ENCODE measurements at regions not wholly inside any gene's neighbourhood (a gene's known extent, or its start where the extent isn't known, plus 50 kb on each side); places are given as distances from the start of the nearest gene placed in this dataset.

GRCh38 chr19:31501427-31502195 is 152.4 kb upstream of the TSHZ3 start:
- DNase-seq (ENCODE audit: low spot score) = no peak

- DNase-seq (ENCODE audit: low spot score) = no peak
These were observed 153.4 kb upstream of the TSHZ3 start for GRCh38 chr19:31502536-31503170.

- DNase-seq (ENCODE audit: low spot score) = no peak
These were observed 154.0 kb upstream of the TSHZ3 start for GRCh38 chr19:31503211-31503610.

DNA sequence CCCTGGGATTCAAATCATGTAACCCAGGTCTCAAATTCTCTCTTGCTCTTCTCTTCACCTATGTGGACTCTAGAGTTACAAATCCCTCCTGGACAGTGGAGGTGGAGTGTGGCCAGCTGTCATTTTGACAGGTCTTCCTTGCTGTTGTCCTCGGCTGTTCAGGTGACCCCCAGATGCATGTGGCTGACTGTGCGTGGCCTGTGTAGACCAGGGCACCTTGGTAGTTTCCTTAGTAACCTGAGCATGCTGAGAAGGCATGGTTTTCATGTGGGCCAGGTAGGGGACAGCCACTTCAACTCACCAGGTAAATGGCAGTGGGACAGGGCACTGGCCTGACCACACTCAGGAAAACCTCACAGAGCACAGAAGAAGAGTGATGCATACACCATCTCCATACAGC is 155.0 kb upstream of the TSHZ3 start:
- no peak for DNase-seq (ENCODE audit: low spot score)

DNA sequence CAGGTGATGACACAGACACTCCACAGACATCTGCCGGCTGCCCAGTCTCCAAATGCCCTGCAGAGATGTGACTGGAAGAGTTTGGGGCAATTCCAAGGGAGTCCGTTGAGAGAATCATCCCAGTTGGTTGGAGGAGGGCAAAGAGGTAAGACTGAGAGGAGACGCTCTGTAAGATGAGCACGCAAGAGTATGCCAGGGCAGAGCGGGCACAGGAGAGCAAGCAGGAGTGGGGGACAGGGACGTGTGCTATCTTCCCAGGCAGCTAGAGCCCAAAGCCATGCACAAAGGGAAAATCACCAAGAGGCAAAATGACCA is 156.3 kb upstream of the TSHZ3 start:
- no peak for DNase-seq (ENCODE audit: low spot score)

- no peak for DNase-seq (ENCODE audit: low spot score)
These were observed 156.9 kb upstream of the TSHZ3 start for GRCh38 chr19:31506102-31506501.

DNA sequence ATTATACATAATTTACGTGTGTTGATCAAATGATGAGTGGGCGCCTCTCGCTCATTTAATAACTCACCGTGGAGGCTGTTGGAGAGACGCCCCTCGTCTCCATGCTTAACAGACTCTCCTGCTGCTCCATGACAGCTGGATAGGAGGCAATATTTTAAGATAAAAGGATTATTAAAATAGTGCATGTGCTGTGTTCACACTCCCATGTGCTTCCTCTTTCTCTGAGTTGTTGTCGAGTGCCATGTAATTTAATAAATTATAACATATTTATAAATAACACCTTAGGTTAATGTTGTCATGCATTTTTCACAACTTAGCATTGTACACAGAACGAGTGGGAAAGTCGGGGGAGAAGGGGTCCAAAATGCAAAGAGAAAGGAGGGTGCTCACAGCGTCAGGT is 161.4 kb upstream of the TSHZ3 start:
- no peak for DNase-seq (ENCODE audit: low spot score)

GRCh38 chr19:31511098-31511497 is 161.9 kb upstream of the TSHZ3 start:
- no peak for DNase-seq (ENCODE audit: low spot score)

DNA sequence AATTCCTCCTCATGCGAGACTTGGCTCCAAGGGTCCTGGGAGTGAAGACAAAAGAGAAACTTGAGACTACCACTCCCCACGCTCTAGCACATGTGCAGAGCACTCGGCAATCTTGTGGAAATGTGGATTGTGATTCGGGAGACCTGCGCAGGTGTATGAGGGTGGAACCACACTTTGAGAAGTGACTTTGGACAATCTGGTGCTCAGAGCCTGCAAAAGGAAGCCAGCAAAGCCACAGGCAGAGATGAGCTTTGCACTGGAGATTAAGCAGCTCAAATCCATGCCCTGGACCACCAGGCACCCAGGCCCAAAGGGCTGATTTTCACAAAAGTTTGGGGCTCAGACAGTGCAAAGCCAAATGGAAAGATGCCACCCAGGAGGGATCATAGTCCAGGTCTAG is 162.5 kb upstream of the TSHZ3 start:
- DNase-seq (ENCODE audit: low spot score) = no peak

DNA sequence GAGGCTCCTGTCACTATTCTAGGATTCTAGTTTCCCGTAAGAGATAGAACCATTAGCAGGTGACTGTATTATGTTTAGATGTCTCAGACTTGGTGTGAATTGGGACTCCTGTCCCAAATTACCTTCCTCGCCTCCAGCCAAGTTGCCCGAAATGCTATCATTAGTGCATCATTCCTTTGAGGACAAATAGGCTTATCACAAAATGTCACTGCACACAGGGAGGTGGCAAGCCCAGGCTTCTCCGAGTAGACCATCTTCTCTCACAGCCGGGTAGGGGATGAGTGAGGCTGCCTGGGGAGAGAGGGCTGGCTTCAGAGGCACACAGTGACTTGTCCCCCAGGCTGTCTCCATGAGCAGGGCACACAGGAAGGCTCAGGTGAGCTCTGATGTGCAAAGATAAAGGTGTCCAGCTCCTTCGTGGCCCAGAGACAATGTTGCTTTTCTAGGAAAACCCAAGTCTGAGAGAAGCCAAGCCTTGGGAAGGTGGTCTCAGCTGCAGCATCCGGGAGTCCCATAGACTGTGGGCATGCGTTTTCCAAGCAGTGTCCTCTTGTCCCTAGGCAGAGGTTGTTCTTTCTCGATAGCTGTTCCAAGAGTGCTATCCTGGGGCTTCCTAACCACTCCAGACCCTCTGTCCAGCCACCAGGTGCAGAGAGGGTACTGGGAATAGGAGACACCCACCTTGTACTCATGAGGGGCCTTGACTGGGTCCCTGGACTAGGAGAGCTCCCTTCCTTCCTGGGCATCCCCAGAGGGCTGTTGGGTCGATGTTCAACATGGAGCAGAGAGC is 163.1 kb upstream of the TSHZ3 start:
- no peak for DNase-seq (ENCODE audit: low spot score)

DNA sequence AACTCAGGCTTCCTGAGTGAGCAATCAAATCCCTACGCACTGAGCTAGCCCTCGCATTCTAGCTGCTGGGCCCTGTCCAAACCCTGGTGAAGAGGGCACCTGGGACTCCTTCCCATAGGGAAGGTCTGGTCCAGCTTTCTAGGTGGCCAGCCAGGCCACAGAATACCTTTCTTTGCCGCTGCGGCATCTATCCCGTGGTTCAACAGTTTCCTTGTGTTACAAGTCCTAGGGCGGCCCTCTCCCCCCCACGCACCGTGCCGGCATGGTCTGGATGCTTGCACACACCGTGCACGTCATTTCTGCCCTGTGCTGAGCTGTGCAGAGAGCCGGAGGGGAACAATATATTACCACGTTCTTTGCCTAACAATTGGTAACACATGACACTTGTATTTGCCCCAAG is 164.6 kb upstream of the TSHZ3 start:
- DNase-seq (ENCODE audit: low spot score) = no peak

DNA sequence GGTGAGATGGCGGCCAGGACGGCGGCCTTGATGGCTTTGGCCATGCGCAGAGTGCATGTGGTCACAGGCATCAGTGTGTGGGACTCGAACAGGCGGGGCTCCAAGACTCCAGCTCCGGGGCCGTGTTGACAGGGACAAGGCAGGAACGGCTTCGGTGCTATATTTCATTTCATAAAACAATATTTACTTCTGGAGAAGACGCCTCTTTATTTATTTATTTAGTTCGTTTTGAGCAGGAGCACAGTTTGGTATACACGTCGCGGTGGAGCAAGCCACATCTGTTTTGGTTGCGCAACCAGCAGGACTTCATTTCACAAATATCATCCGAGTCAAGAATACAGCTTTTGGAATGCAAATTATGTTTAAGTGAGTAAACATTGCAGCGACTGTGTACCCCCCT is 166.7 kb upstream of the TSHZ3 start:
- DNase-seq (ENCODE audit: low spot score) = no peak

DNA sequence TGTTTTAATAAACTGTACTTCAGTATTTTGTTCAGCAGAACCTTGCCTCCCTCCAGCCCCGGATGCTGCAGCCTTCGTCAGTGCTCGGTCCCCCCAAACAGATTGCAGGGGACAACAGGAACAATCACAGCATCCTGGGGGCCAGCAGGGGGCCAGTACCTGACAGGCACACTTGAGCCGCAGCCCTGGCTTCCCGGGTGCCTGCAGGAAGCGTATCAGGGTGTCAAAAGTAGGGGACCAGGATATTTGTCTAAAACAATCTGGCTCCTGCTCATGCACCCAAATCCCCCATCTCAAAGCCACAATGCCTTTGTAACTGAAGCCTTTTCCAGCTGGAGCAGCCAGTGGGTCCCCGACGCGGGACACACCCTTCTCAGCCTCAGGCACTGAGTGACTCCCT is 167.5 kb upstream of the TSHZ3 start:
- no peak for DNase-seq (ENCODE audit: low spot score)

GRCh38 chr19:31517224-31518180 is 168.3 kb upstream of the TSHZ3 start:
- no peak for DNase-seq (ENCODE audit: low spot score)

DNA sequence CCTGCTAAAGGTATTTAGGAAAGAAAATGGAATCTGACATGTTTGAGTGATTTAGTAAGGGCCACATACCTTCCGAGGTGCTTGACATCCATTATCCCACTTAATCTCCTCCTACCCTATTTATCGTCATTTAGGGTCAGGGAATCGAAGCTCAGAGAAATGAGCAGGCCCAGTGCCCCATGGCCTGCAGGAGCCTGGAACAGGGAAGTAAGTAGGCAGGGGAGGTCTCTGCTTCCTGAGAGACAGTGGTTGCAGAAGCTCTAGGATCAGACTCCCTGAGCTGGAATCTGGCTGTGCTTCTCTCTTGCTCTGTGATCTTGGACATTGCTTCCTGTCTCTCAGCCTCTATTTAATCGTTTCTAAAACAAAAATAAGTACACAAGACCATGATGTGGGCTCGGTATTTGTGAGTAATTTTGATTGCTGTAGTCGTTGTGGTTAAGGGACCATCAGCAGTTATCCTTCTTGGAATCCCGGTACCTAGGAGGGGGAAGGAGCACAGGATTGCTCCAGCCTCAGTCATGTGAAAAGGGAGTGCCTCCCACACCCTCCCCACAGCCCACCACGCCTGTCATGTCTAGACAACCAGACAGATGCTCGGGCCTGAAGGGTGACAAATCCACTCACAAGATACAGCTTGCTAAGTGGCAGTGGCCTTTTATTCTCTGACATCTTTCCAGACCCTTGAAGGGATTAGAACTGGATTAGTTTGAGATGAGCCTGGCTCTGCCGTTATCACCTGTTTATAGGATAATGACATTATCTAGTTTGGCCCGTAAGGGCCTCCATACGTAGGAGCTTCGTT is 169.2 kb upstream of the TSHZ3 start:
- no peak for DNase-seq (ENCODE audit: low spot score)

DNA sequence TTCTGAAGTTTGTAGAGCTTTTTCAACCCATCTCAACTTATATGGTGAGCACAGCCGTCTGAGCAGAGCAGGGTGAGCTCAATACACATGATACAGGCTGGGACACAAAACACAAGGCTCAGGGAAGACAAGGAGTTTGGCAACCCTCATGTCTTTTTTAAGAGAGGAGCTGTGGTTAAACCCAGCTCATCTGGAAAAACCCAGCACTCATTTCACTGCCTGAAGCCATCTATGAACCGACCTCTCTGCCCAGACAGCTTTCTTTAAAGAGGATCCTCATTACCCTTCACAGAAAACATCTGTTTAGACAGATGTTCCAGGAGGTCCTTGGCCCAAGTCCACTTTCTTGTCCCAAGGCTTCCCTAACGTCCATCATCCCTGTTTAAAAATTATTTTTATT is 170.0 kb upstream of the TSHZ3 start:
- DNase-seq (ENCODE audit: low spot score) = no peak

GRCh38 chr19:31519908-31520307 is 170.7 kb upstream of the TSHZ3 start:
- DNase-seq (ENCODE audit: low spot score) = no peak

GRCh38 chr19:31520633-31521032 is 171.4 kb upstream of the TSHZ3 start:
- DNase-seq (ENCODE audit: low spot score) = no peak

- no peak for DNase-seq (ENCODE audit: low spot score)
These were observed 176.4 kb upstream of the TSHZ3 start for GRCh38 chr19:31525610-31526147.

DNA sequence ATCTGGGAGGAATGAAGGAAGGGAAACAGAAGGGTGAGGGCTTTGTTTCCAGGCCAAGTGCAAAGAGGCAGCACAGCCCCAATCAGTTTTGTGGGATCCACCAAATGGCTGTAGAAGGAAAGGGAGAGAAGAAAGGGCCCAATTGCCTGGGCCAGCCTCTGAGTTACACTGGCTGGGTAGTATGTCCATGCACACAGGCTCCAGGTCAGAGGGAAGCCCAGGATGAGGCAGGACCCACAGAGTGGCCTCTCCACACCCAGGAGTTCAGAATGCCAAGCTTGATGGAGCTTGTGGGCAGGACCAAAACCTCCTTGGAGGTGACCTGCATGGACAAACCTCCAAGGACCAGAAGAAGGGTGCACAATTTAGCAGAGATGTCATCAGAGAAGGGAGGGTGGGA is 178.2 kb upstream of the TSHZ3 start:
- no peak for DNase-seq (ENCODE audit: low spot score)

DNA sequence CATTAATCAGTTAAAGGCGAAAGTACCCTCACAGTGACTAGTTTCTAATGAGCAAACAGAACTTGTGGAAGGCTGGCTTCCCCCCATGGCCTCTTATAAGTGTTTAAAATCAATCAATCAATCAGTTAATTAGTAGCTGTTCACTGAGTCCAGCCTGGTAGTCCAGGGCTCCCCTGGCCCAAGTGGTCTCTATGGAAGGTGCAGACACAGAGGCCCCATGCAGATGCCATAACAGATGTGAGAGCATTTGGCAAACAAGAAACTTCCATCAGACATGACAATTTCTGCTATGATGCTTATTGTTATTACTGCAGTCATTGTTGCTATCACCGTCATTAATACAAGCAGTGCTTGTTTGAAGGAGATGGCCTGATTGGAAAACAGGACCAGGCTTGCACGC is 179.0 kb upstream of the TSHZ3 start:
- no peak for DNase-seq (ENCODE audit: low spot score)
